HepG2 (cell line): ENCODE measurements at regions not wholly inside any gene's neighbourhood (a gene's known extent, or its start where the extent isn't known, plus 50 kb on each side); places are given as distances from the start of the nearest gene placed in this dataset.

Experiments used
- ATAC-seq: fragments of 200-7000 bp; cut with Tn5 transposase; 3 replicates; pipeline ENCODE4 v1.9.1; 2020; ENCODE audit warnings: mild to moderate bottlenecking, moderate library complexity
- BruUV-seq: library from RNA; stranded (reverse); fragments of 400-500 nt; replicated peaks from 2 replicates; lab custom pipeline; 2021; lab: Mats Ljungman, UMichigan
- CTCF ChIA-PET: fragments of 300-600 bp; formaldehyde crosslinking; extraction: SDS; loops from one replicate; lab custom pipeline; 2021; ENCODE audit warnings: low total read pairs, inconsistent platforms, low intra/inter-chr PET ratio; lab: Yijun Ruan, JAX
- POLR2A ChIA-PET: fragments of 350-600 bp; sonication (Branson Sonifier 250); formaldehyde crosslinking; loops from one replicate; lab custom pipeline; 2020; ENCODE audit warnings: antibody characterized with exemption, inconsistent platforms; lab: Yijun Ruan, JAX
- DNase-seq: peaks from one replicate; pipeline ENCODE4 v3.0.0-alpha.2; 2015; ENCODE audit warnings: low spot score
- FAIRE-seq: peaks from 3 replicates; lab custom pipeline; 2011; peaks lifted over from hg19 to GRCh38; lab: Jason Lieb, UNC
- H2AFZ ChIP-seq: one replicate; pipeline ENCODE4 v1.6.1; 2011; ENCODE audit warnings: low read length, inconsistent platforms
- H3K27ac ChIP-seq: fragments of 300-600 bp; 3 replicates; pipeline ENCODE4 v1.8.0; 2011; ENCODE audit warnings: mixed run types, mild to moderate bottlenecking, mixed read lengths, low read length, inconsistent platforms; ENCODE audit not compliant: insufficient read depth; ENCODE audit errors: extremely low read length
- H3K27me3 ChIP-seq, 2 experiments: fragments of 200-600 bp in 1 of 2; 2 replicates in 1 of 2; 3 replicates in 1 of 2; pipeline versions ENCODE4 v1.6.0 to v1.8.0; 2011; ENCODE audit warnings: low read length in 2 of 2, mild to moderate bottlenecking in 2 of 2, moderate library complexity in 2 of 2, inconsistent platforms in 1 of 2; ENCODE audit not compliant: insufficient read depth in 2 of 2, control insufficient read depth in 1 of 2
- H3K36me3 ChIP-seq, 2 experiments: fragments of 200-600 bp in 1 of 2; replicated peaks in 1 of 2; 2 replicates in 1 of 2; 3 replicates in 1 of 2; pipeline versions ENCODE4 v1.5.1 to v1.8.0; 2011; ENCODE audit warnings: low read length in 2 of 2, inconsistent platforms in 1 of 2; ENCODE audit not compliant: insufficient read depth in 2 of 2, control insufficient read depth in 1 of 2
- H3K4me1 ChIP-seq: 2 replicates; pipeline ENCODE4 v1.5.1; 2012; ENCODE audit warnings: low read length, inconsistent platforms; ENCODE audit not compliant: insufficient read depth
- H3K4me2 ChIP-seq: 2 replicates; pipeline ENCODE4 v1.6.0; 2011; ENCODE audit warnings: low read depth, low read length, inconsistent platforms
- H3K4me3 ChIP-seq, 3 experiments: fragments of 200-600 bp in 1 of 3; sonication (generic), shearing (Covaris generic) in 1 of 3; replicated peaks in 1 of 3; 2 replicates each; pipeline ENCODE4 v1.5.1; 2011 to 2016; ENCODE audit warnings: low read length in 3 of 3, inconsistent platforms in 2 of 3, low read depth in 2 of 3, mild to moderate bottlenecking in 2 of 3, control low read depth in 1 of 3, mixed read lengths in 1 of 3; ENCODE audit not compliant: insufficient read depth in 1 of 3
- H3K79me2 ChIP-seq: one replicate; pipeline ENCODE4 v1.6.1; 2011; ENCODE audit warnings: low read length, inconsistent platforms; ENCODE audit not compliant: insufficient read depth
- H3K9ac ChIP-seq: 2 replicates; pipeline ENCODE4 v1.6.0; 2011; ENCODE audit warnings: mild to moderate bottlenecking, low read depth, low read length, inconsistent platforms; ENCODE audit not compliant: insufficient read depth
- H3K9me3 ChIP-seq: 2 replicates; pipeline ENCODE4 v1.5.1; 2012; ENCODE audit warnings: mild to moderate bottlenecking, low read length
- H4K20me1 ChIP-seq: 2 replicates; pipeline ENCODE4 v1.6.0; 2011; ENCODE audit warnings: inconsistent platforms, mild to moderate bottlenecking, low read length, moderate library complexity; ENCODE audit not compliant: insufficient read depth
- ARNT2 ChIP-seq: sonication (generic); formaldehyde crosslinking; IDR thresholded peaks from 2 replicates; pipeline ENCODE4 v1.8.0; 2022; ENCODE audit warnings: mild to moderate bottlenecking, low read depth, missing genetic modification reagents, moderate library complexity
- GFI1 ChIP-seq: sonication (generic); formaldehyde crosslinking; IDR thresholded peaks from 2 replicates; pipeline ENCODE4 v1.5.0; 2020; ENCODE audit warnings: missing genetic modification reagents, mild to moderate bottlenecking, borderline replicate concordance
- GMEB2 ChIP-seq: IDR thresholded peaks from 2 replicates; pipeline ENCODE4 v1.6.1; 2016; ENCODE audit warnings: missing biosample characterization, missing genetic modification reagents, low read depth
- HNF4G ChIP-seq, 2 experiments: sonication (generic) in 1 of 2; formaldehyde crosslinking in 1 of 2; IDR thresholded peaks; 2 replicates each; pipeline versions ENCODE4 v1.4.0 to v1.6.1; 2011 to 2020; ENCODE audit warnings: borderline replicate concordance in 2 of 2, low read depth in 2 of 2, mild to moderate bottlenecking in 2 of 2, low read length in 1 of 2, missing genetic modification reagents in 1 of 2, moderate library complexity in 1 of 2
- RARA ChIP-seq: IDR thresholded peaks from 2 replicates; pipeline ENCODE4 v1.6.1; 2016; ENCODE audit warnings: missing genetic modification reagents, missing compliant biosample characterization
- SMARCE1 ChIP-seq: fragments of 450-650 bp; IDR thresholded peaks from 2 replicates; pipeline ENCODE4 v1.6.1; 2017; ENCODE audit warnings: borderline replicate concordance
- TBL1XR1 ChIP-seq: fragments of 150-350 bp; IDR thresholded peaks from 2 replicates; pipeline ENCODE4 v1.6.1; 2014; ENCODE audit warnings: borderline replicate concordance, low read length; ENCODE audit not compliant: partially characterized antibody
- YEATS2 ChIP-seq: sonication (generic); formaldehyde crosslinking; IDR thresholded peaks from 2 replicates; pipeline ENCODE4 v1.4.0; 2020; ENCODE audit warnings: missing genetic modification reagents, borderline replicate concordance
- ZBTB7B ChIP-seq: sonication (generic); formaldehyde crosslinking; IDR thresholded peaks from 2 replicates; pipeline ENCODE4 v1.4.0; 2020; ENCODE audit warnings: missing genetic modification reagents
- ZKSCAN5 ChIP-seq: sonication (generic); formaldehyde crosslinking; IDR thresholded peaks from 2 replicates; pipeline ENCODE4 v1.5.1; 2020; ENCODE audit warnings: mild to moderate bottlenecking, missing genetic modification reagents
- ZNF567 ChIP-seq: sonication (generic); formaldehyde crosslinking; IDR thresholded peaks from 2 replicates; pipeline ENCODE4 v1.8.1; 2023; ENCODE audit warnings: mild to moderate bottlenecking, missing genetic modification reagents, borderline replicate concordance
- ZNF607 ChIP-seq: sonication (generic); formaldehyde crosslinking; IDR thresholded peaks from 2 replicates; pipeline ENCODE4 v1.5.1; 2020; ENCODE audit warnings: missing genetic modification reagents, mild to moderate bottlenecking, borderline replicate concordance
- ZNF782 ChIP-seq: sonication (generic); formaldehyde crosslinking; IDR thresholded peaks from 2 replicates; pipeline ENCODE4 v1.4.0; 2020; ENCODE audit warnings: missing genetic modification reagents, mild to moderate bottlenecking, borderline replicate concordance
- ZNF878 ChIP-seq: sonication (generic); formaldehyde crosslinking; IDR thresholded peaks from 2 replicates; pipeline ENCODE4 v1.8.1; 2023; ENCODE audit warnings: mild to moderate bottlenecking, missing genetic modification reagents, moderate library complexity
- ZUFSP ChIP-seq: sonication (generic); formaldehyde crosslinking; IDR thresholded peaks from 2 replicates; pipeline ENCODE4 v1.9.0; 2021; ENCODE audit warnings: missing genetic modification reagents, mild to moderate bottlenecking, borderline replicate concordance
- in situ Hi-C: cut with HindIII; loops from 2 replicates; pipeline ENCODE4 v1.10.0; 2017; ENCODE audit warnings: low pct_unique_long_range_greater_than_20kb; ENCODE audit not compliant: extremely low pct_ligation_motif_present
- intact Hi-C: fragments of 100-400 bp; cut with micrococcal nuclease; formaldehyde crosslinking; loops from one replicate; pipeline ENCODE4 v1.10.0; 2022; ENCODE audit not compliant: unreplicated experiment

GRCh38 chr17:51454456-51454978 is 194.2 kb downstream of the UTP18 start (continued):
- TF ChIP-seq ZNF567: no peak

DNA sequence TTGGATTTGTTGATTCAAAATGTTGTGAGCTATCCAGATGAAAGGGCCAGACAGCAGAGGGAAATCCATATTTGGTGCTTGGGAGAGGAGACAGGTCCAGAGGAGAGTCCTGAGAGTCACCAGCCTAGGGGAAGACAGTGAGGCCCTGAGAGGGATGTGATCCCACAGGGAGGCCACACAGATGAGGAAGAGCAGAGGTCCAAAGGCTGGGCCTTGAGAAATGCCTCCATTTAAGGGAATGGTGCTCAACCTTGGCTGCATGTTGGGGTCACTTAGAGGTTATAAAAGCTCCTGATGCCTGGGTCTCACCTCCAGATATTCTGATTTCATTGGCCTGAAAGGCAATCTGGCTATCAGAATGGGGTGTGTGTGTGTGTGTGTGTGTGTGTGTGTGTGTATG is 194.9 kb downstream of the UTP18 start:
- H3K36me3 ChIP-seq: no peaks in the 10 kb centered on the region
- no peak for ATAC-seq
- H3K9ac ChIP-seq: no peak overlapping the region
- no peaks in the 10 kb centered on the region for H3K4me1 ChIP-seq
- DNase-seq: no peak
- in situ Hi-C loops: no loop called here
- intact Hi-C loops: no loop called here
- no peak overlapping the region for H3K4me2 ChIP-seq
- no peak overlapping the region for H2AFZ ChIP-seq
- H3K4me3 ChIP-seq: no peak overlapping the region
- ChIA-PET CTCF (no interaction called here), POLR2A (no interaction called here)
- no peak overlapping the region for H3K27ac ChIP-seq
- no peaks in the 10 kb centered on the region for H3K27me3 ChIP-seq
- FAIRE-seq: no peak
- H3K9me3 ChIP-seq: no peaks in the 10 kb centered on the region
- H3K79me2 ChIP-seq: no peaks in the 10 kb centered on the region
- no TSS peak for BruUV-seq
- TF ChIP-seq ZNF782 (CRISPR knock-in tag) (no peak), GFI1 (CRISPR knock-in tag) (no peak), ZKSCAN5 (CRISPR knock-in tag) (no peak), ARNT2 (no peak), ZNF607 (no peak), ZNF878 (CRISPR knock-in tag) (no peak), TBL1XR1 (no peak), RARA (CRISPR knock-in tag) (no peak), HNF4G (IDR thresholded peaks at IDR 0.05; ENCODE audit: borderline replicate concordance, low read depth, low read length) (no peak), HNF4G (CRISPR knock-in tag; IDR thresholded peaks at IDR 0.05; ENCODE audit: borderline replicate concordance, low read depth) (no peak), SMARCE1 (no peak), GMEB2 (CRISPR knock-in tag) (no peak), ZBTB7B (CRISPR knock-in tag) (no peak), ZUFSP (CRISPR knock-in tag) (no peak), YEATS2 (CRISPR knock-in tag) (no peak)
- H4K20me1 ChIP-seq: no peaks in the 10 kb centered on the region
